CD14-positive monocyte (primary cell): ENCODE measurements at regions not wholly inside any gene's neighbourhood (a gene's known extent, or its start where the extent isn't known, plus 50 kb on each side); places are given as distances from the start of the nearest gene placed in this dataset.

Experiments
- DNase-seq, 3 donors: peaks; one replicate each; pipeline ENCODE4 v3.0.0-alpha.2; 2011 to 2022
- H2AFZ ChIP-seq: 2 replicates; pipeline ENCODE4 v1.6.0; 2012; ENCODE audit warnings: mild to moderate bottlenecking, low read depth, low read length, inconsistent platforms; ENCODE audit not compliant: insufficient read depth, poor library complexity, severe bottlenecking
- H3K27ac ChIP-seq, 2 donors: 1 replicate in 1 of 2; 2 replicates in 1 of 2; pipeline ENCODE4 v1.5.1; 2012 to 2013; ENCODE audit warnings: low read length in 2 of 2, control low read depth in 1 of 2, inconsistent platforms in 1 of 2, low read depth in 1 of 2, mild to moderate bottlenecking in 1 of 2
- H3K27me3 ChIP-seq, 2 donors: one replicate each; pipeline versions ENCODE4 v1.6.0 to v1.6.1; 2011 to 2013; ENCODE audit warnings: low read length in 2 of 2; ENCODE audit not compliant: control insufficient read depth in 2 of 2, insufficient read depth in 2 of 2
- H3K36me3 ChIP-seq, 2 donors: replicated peaks in 1 of 2; 1 replicate in 1 of 2; 2 replicates in 1 of 2; pipeline versions ENCODE4 v1.5.1 to v1.6.1; 2012 to 2013; ENCODE audit warnings: low read length in 2 of 2, control low read depth in 1 of 2, inconsistent platforms in 1 of 2, mild to moderate bottlenecking in 1 of 2; ENCODE audit not compliant: insufficient read depth in 2 of 2, control insufficient read depth in 1 of 2
- H3K4me1 ChIP-seq, 2 donors: 1 replicate in 1 of 2; 2 replicates in 1 of 2; pipeline versions ENCODE4 v1.5.1 to v1.6.1; 2012 to 2013; ENCODE audit warnings: low read length in 2 of 2, control low read depth in 1 of 2, inconsistent platforms in 1 of 2, mild to moderate bottlenecking in 1 of 2, moderate library complexity in 1 of 2; ENCODE audit not compliant: insufficient read depth in 2 of 2, control insufficient read depth in 1 of 2
- H3K4me2 ChIP-seq: replicated peaks from 2 replicates; pipeline ENCODE3; 2012; ENCODE audit warnings: low read length, moderate library complexity, mild to moderate bottlenecking; ENCODE audit not compliant: poor library complexity, severe bottlenecking; ENCODE audit errors: extremely low read depth
- H3K4me3 ChIP-seq, 3 experiments: fragments of 200-600 bp in 1 of 3; sonication (generic) in 1 of 3; replicated peaks in 1 of 3; 1 replicate in 2 of 3; 2 replicates in 1 of 3; pipeline ENCODE4 v1.5.1; 2011 to 2013; ENCODE audit warnings: low read length in 3 of 3, mild to moderate bottlenecking in 3 of 3, control low read depth in 2 of 3, low read depth in 2 of 3, inconsistent platforms in 1 of 3, moderate library complexity in 1 of 3
- H3K79me2 ChIP-seq: 2 replicates; pipeline ENCODE4 v1.6.0; 2012; ENCODE audit warnings: mild to moderate bottlenecking, control low read depth, inconsistent platforms, low read length, moderate library complexity; ENCODE audit not compliant: insufficient read depth
- H3K9ac ChIP-seq: 2 replicates; pipeline ENCODE4 v1.6.0; 2017; ENCODE audit warnings: low read length, mild to moderate bottlenecking; ENCODE audit not compliant: insufficient read depth, poor library complexity, severe bottlenecking
- H3K9me3 ChIP-seq, 2 donors: replicated peaks in 1 of 2; 1 replicate in 1 of 2; 2 replicates in 1 of 2; pipeline versions ENCODE4 v1.5.1 to v1.6.1; 2012 to 2013; ENCODE audit warnings: low read length in 2 of 2, control low read depth in 1 of 2; ENCODE audit not compliant: control insufficient read depth in 1 of 2, insufficient read depth in 1 of 2
- H4K20me1 ChIP-seq: 2 replicates; pipeline ENCODE4 v1.6.0; 2012; ENCODE audit warnings: mild to moderate bottlenecking, low read length, control low read depth, moderate library complexity; ENCODE audit not compliant: insufficient read depth
- H3K27ac Mint-ChIP-seq, 7 donors: one replicate each; pipeline ENCODE4 v1.8.0; 2020; ENCODE audit warnings: mild to moderate bottlenecking in 7 of 7, mixed read lengths in 7 of 7, moderate library complexity in 6 of 7, inconsistent platforms in 2 of 7
- H3K27me3 Mint-ChIP-seq, 3 donors: one replicate each; pipeline ENCODE4 v1.8.0; 2021 to 2022; ENCODE audit warnings: low read depth in 3 of 3, mild to moderate bottlenecking in 3 of 3, mixed read lengths in 3 of 3, moderate library complexity in 3 of 3, inconsistent platforms in 1 of 3
- H3K36me3 Mint-ChIP-seq, 2 donors: one replicate each; pipeline ENCODE4 v1.8.0; 2020; ENCODE audit warnings: mixed read lengths in 2 of 2, inconsistent platforms in 1 of 2, mild to moderate bottlenecking in 1 of 2
- H3K4me1 Mint-ChIP-seq: one replicate; pipeline ENCODE4 v1.8.0; 2020; ENCODE audit warnings: mild to moderate bottlenecking, mixed read lengths
- H3K4me3 Mint-ChIP-seq, 2 donors: one replicate each; pipeline ENCODE4 v1.8.0; 2020; ENCODE audit warnings: mild to moderate bottlenecking in 2 of 2, mixed read lengths in 2 of 2, moderate library complexity in 1 of 2
- H3K9me3 Mint-ChIP-seq, 7 donors: one replicate each; pipeline ENCODE4 v1.8.0; 2020 to 2022; ENCODE audit warnings: mixed read lengths in 7 of 7, mild to moderate bottlenecking in 6 of 7, moderate library complexity in 6 of 7, inconsistent platforms in 2 of 7
- CTCF ChIP-seq: fragments of 200-600 bp; IDR thresholded peaks from one replicate; pipeline ENCODE4 v1.8.0; 2022; ENCODE audit warnings: antibody characterized with exemption, mild to moderate bottlenecking
- WGBS: methylation state at CpG from one replicate; pipeline ENCODE4 v1.1.5; 2013; ENCODE audit warnings: missing lambda C conversion rate; ENCODE audit not compliant: insufficient coverage; 5-methylcytosine and 5-hydroxymethylcytosine counted together
- intact Hi-C, 2 donors: fragments of 100-400 bp; cut with micrococcal nuclease; formaldehyde crosslinking; loops; one replicate each; pipeline versions ENCODE4 v1.15.0 to v1.15.1; 2023

GRCh38 chr16:65940711-65941110 is 425.8 kb upstream of the CDH5 start:
- no peak overlapping the region for H3K27ac ChIP-seq
- no CpG with 5 or more reads among the region's 1 CpG for WGBS
- intact Hi-C loops: no loop called here
- no peak overlapping the region for H3K9ac ChIP-seq
- H3K27me3 ChIP-seq: no peaks in the 10 kb centered on the region
- Mint-ChIP-seq H3K27ac (no peak overlapping the region), H3K4me1 (no peaks in the 10 kb centered on the region), H3K36me3 (no peaks in the 10 kb centered on the region), H3K4me3 (no peak overlapping the region), H3K9me3 (peaks cover 0 to 4% (median 2%) of the 10 kb centered on the region in 7 donors), H3K27me3 (peaks cover 0 to 4% (median 3%) of the 10 kb centered on the region in 3 donors)
- no peak for DNase-seq
- no peaks in the 10 kb centered on the region for H3K4me1 ChIP-seq
- no peak overlapping the region for H2AFZ ChIP-seq
- H3K36me3 ChIP-seq: no peaks in the 10 kb centered on the region
- TF ChIP-seq CTCF: no peak
- no peaks in the 10 kb centered on the region for H3K9me3 ChIP-seq
- H4K20me1 ChIP-seq: no peaks in the 10 kb centered on the region
- no peak overlapping the region for H3K4me3 ChIP-seq
- H3K79me2 ChIP-seq: no peaks in the 10 kb centered on the region
- no peak overlapping the region for H3K4me2 ChIP-seq

GRCh38 chr16:65938083-65938482 is 428.4 kb upstream of the CDH5 start:
- Histone ChIP-seq H3K36me3 (no peaks in the 10 kb centered on the region), H3K27me3 (no peaks in the 10 kb centered on the region), H3K9me3 (no peaks in the 10 kb centered on the region), H3K27ac (no peak overlapping the region), H3K4me3 (no peak overlapping the region), H3K79me2 (no peaks in the 10 kb centered on the region), H3K9ac (no peak overlapping the region), H4K20me1 (no peaks in the 10 kb centered on the region), H2AFZ (no peak overlapping the region), H3K4me2 (no peak overlapping the region), H3K4me1 (no peaks in the 10 kb centered on the region)
- peaks cover 0 to 4% (median 1%) of the 10 kb centered on the region in 3 donors for H3K27me3 Mint-ChIP-seq
- H3K9me3 Mint-ChIP-seq: peaks cover 0 to 4% (median 3%) of the 10 kb centered on the region in 7 donors
- no peak for TF ChIP-seq CTCF
- H3K36me3 Mint-ChIP-seq: no peaks in the 10 kb centered on the region
- no peak overlapping the region for H3K4me3 Mint-ChIP-seq
- no peaks in the 10 kb centered on the region for H3K4me1 Mint-ChIP-seq
- DNase-seq: no peak
- 80% methylated on average over 1 of the region's 1 CpG for WGBS
- no peak overlapping the region for H3K27ac Mint-ChIP-seq
- intact Hi-C loops: no loop called here
